ENCODE measurements at regions not wholly inside any gene's neighbourhood (a gene's known extent, or its start where the extent isn't known, plus 50 kb on each side); places are given as distances from the start of the nearest gene placed in this dataset.

DNA sequence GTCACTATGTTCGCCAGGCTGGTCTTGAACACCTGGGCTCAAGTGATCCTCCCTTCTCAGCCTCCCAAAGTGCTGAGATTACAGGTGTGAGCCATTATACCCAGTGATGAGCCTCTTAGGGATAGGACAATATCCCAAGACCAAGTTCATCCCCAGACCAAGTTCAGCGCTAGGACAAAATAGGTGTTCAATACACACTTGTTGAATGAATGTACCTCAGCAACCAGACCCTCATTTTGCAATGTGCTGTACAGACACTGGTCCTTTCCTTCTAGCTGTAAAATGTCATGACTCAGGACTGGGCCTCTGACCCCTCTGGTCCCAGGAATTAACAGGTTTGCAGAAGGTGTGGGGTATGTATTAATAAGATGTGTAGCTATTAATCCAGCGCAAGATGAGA lies 246.0 kb downstream of the TSHZ3 start:
- whole genome bisulfite sequencing, 4 donors: 86 to 98% (median 96%) methylated on average over 3 of the region's 3 CpGs

GRCh38 chr19:31102674-31103073 lies 246.6 kb downstream of the TSHZ3 start:
- TF ChIP-seq POLR2A (IDR thresholded peaks at IDR 0.05): no peak
- no peak for TF ChIP-seq CTCF (IDR thresholded peaks at IDR 0.05)
- Histone ChIP-seq H3K4me1 (replicated peaks in 1 of 2) (no peaks in the 10 kb centered on the region), H3K27me3 (peaks cover 3% of the 10 kb centered on the region), H3K9me3 (replicated peaks in 1 of 3) (no peaks in the 10 kb centered on the region), H3K4me3 (no peak overlapping the region), H3K36me3 (replicated peaks in 1 of 2) (no peaks in the 10 kb centered on the region), H3K27ac (no peak overlapping the region)
- intact Hi-C loops (cut with DNase I): no loop called here
- WGBS, 4 donors: 78 to 93% (median 84%) methylated on average over 2 of the region's 2 CpGs
- DNase-seq: no peak

More for the DNA sequence above, 246.0 kb downstream of the TSHZ3 start:
- H3K9me3 ChIP-seq (replicated peaks in 1 of 3): no peaks in the 10 kb centered on the region
- H3K4me3 ChIP-seq: no peak overlapping the region
- H3K36me3 ChIP-seq (replicated peaks in 1 of 2): no peaks in the 10 kb centered on the region
- H3K27me3 ChIP-seq: peaks cover 3% of the 10 kb centered on the region
- H3K4me1 ChIP-seq (replicated peaks in 1 of 2): no peaks in the 10 kb centered on the region
- intact Hi-C loops (cut with DNase I): no loop called here
- DNase-seq: no peak
- no peak for TF ChIP-seq CTCF (IDR thresholded peaks at IDR 0.05)
- no peak overlapping the region for H3K27ac ChIP-seq

DNA sequence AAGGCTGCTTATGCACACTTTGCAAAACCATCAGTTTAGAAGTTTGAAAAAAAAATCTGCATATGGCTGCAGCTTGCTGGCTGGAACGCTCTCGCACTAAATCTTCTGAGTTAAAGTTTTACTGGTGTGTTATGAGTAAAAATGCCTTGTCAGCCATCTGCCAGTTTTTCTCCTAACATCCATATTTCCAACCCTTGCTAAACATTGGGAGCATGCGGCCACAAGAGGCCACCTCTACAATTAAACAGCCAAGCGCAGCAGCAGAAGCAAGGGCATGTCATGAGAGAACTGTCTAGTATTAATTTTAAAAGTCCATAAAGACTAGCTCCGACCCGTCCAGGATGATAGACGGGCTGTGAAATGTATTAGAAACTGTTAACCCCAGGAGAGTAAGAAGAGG lies 248.3 kb downstream of the TSHZ3 start:
- TF ChIP-seq CTCF (IDR thresholded peaks at IDR 0.05) (no peak), POLR2A (IDR thresholded peaks at IDR 0.05) (no peak)
- H3K4me3 ChIP-seq: no peak overlapping the region
- H3K27ac ChIP-seq: no peak overlapping the region
- intact Hi-C loops (cut with DNase I): no loop called here
- H3K4me1 ChIP-seq (replicated peaks in 1 of 2): no peaks in the 10 kb centered on the region
- WGBS, 4 donors: 57 to 71% (median 67%) methylated on average over 7 of the region's 7 CpGs
- no peaks in the 10 kb centered on the region for H3K36me3 ChIP-seq (replicated peaks in 1 of 2)
- DNase-seq: no peak
- H3K9me3 ChIP-seq (replicated peaks in 1 of 3): no peaks in the 10 kb centered on the region
- H3K27me3 ChIP-seq: peaks cover 3% of the 10 kb centered on the region

DNA sequence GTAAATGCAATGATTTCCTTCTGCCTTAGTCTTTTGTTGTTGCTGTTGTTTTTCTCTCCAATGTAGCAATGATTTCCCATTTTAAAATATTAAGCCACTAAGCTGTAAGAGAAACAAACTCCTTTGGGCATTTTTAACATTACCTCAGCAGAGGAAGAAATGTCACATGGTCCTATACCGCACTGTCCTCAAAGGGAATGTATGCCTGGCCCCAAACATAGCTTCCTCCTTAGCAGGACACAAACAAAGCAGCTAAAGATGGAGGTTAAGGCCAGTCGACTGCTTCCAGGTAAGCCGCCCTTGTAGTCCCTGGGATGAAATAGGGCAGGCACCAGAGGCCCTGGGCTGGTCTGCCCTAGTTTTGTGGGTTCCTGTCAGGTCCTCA lies 249.0 kb downstream of the TSHZ3 start:
- no peaks in the 10 kb centered on the region for H3K4me1 ChIP-seq (replicated peaks in 1 of 2)
- H3K27me3 ChIP-seq: no peaks in the 10 kb centered on the region
- no peak overlapping the region for H3K4me3 ChIP-seq
- H3K9me3 ChIP-seq (replicated peaks in 1 of 3): no peaks in the 10 kb centered on the region
- peak overlapping the region in 1 of 5 donors; percentile 44 for H3K27ac ChIP-seq
- intact Hi-C loops (cut with DNase I): no loop called here
- 56 to 76% (median 72%) methylated on average over 3 of the region's 3 CpGs for WGBS, 4 donors
- peak in 1 of 7 donors; percentile 5 for DNase-seq
- no peaks in the 10 kb centered on the region for H3K36me3 ChIP-seq (replicated peaks in 1 of 2)
- TF ChIP-seq POLR2A (IDR thresholded peaks at IDR 0.05) (no peak), CTCF (IDR thresholded peaks at IDR 0.05) (no peak)

Measured in adrenal gland (tissue), 9 donors.